ENCODE measurements at regions not wholly inside any gene's neighbourhood (a gene's known extent, or its start where the extent isn't known, plus 50 kb on each side); places are given as distances from the start of the nearest gene placed in this dataset.
"Not testable (repeated sequence)": the region's sequence is repeated elsewhere in the genome, so short reads cannot be mapped to it uniquely, and the experiment has no call there.

DNA sequence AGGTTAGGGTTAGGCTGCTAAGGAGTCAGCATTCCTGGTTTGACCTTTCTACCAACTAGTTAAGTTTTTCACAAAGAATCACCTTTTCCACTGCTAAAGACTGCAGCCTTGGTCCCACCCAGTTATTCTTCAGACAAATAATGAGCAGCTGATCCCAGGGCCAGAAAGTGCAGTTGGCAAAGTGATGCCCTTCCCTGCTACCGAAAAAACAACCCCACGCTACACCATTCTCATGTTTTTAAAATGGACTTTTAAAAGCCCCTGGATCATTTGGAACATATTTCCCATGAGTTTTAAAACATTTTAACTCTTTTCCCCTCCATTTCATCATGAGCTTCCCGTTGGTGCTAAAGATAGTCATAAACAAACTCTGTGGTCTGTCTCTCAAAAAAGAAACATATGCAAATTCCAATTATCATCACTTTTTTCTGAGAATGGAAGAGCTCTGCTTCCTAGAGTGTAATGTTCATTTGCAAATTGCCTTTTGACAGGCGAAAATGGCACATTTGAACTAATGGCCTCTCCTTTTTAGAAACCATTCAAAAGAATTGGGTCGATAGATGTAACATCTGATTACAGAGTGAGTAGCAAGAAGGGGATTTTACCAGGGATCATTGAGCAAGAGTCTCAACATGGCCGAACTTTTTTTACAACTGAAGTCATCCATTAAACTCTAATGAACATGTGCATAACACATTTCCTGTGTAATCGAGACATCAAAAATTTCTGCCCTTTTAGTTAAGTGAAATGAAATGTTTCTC, 129.3 kb upstream of the RAP1B start:
- no peak for DNase-seq

DNA sequence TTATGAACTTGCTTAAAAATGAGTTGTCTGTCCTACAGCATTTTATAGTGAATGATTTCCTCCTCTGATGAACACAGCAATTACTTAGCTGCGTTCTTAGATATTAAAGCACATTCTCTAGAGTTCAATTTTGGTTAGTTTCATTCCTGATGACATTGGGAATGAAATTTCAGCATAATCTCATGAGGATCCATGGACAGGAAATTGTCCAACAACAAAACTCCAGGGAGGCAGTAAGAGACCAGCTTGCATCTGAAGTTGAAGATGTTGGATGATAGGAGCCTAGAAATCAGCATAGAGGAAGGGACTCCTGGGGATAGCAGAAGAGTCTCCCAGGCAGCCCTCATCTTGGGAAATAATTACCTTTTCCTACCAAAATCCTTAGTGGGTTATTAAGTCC, 128.7 kb upstream of the RAP1B start:
- DNase-seq = no peak

DNA sequence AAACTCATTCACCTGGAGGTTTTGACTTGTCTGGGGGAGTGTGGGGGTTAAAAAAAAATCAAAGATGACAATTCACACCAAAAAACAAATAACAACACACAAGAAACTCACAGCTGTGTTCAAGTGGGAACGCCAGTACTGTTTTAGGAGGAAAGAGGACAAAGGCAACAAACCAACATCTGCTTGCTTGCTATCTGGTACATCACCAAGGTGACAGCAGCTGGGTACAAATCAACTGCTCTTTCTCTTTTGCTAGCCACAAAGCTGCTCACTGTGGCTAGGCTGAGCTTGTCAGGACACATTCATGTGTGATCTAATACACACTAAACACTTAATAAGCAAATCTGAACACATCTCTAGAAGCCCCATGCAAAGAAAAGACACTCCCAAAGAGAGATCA, 128.0 kb upstream of the RAP1B start:
- DNase-seq = no peak

DNA sequence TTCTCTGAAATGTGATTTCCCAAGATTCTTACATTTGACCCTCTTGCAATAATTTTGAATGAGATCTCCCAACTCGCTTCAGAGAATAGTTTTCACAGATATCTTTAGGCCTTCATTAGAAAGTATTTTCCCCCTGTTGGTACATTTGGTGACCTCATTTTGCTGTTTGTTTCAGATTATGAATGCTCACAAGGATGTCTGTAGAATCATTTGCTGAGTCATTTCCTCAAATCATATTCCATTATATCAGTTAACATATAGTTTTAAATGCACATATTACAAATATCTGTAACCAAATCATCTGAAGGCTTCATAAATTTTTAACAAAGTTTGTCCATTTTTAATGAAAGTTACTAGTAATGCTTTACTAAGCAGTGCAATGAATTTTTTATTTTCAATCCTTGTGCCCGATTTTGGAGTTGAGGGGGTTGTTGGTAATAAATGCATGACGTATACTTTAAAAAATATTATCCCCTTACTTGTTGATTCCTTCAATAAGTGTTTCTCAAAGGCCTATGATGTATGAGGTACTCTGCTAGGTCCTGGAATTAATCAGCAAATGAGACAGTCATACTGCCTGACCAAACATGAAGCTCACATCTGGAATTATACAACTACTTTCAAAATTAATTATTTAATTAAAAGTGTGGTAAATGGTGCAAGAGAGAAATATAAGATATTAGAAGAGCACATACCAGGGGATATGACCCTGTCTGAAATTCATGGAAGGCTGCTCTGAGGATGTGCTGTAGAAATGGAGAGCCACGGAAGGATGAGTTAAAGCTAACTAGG, 126.9 kb upstream of the RAP1B start:
- DNase-seq = no peak

DNA sequence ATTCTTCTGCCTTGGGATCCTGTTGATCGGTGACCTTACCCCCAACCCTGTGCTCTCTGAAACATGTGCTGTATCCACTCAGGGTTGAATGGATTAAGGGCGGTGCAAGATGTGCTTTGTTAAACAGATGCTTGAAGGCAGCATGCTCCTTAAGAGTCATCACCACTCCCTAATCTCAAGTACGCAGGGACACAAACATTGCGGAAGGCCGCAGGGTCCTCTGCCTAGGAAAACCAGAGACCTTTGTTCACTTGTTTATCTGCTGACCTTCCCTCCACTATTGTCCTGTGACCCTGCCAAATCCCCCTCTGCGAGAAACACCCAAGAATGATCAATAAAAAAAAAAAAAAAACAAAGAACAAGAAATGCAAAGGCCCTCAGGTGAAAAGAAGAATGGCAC, 126.1 kb upstream of the RAP1B start:
- not testable (repeated sequence) for DNase-seq

DNA sequence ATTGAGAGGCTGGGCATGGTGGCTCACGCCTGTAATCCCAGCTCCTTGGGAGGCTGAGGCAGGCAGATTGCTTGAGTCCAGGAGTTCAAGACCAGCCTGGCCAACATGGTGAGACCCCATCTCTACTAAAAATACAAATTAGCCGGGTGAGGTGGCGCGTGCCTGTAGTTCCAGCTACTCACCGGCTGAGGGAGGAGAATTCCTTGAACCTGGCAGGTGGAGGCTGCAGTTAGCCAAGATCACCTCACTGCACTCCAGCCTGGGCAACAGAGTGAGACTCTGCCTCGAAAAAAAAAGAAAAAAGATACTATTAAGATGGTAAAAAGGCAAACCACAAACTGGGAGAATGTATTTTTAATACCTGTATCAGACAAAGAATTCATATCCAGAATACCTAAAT, 124.2 kb upstream of the RAP1B start:
- DNase-seq = not testable (repeated sequence)

DNA sequence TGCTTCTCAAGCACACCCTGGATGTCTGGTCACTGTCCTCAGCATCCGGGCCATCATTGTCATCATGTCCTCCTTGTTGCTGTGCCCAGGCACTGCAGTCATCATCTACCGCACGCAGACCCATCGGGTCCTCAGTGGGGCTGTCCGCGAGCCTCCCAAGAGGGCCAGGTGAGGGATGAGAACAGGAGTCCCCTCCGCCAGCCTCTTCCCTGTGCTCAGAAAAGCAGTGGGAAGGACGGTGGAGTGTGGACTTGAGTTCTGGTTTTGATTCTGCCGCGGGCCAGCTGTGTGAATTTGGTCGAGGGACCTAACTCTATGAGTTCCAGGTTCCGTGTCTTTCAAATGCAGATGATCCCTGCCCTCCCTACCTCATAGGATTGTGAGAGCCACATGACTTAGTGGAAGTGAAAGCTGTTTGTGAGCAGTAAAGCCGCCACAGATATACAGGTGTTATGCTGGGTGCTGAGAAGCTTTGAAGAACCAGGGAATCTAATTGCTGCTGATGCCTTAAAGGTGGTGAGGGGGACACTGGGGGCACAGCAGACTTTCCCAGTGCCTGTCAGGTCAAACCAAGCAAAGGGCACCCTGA, 122.9 kb upstream of the RAP1B start:
- DNase-seq = no peak

DNA sequence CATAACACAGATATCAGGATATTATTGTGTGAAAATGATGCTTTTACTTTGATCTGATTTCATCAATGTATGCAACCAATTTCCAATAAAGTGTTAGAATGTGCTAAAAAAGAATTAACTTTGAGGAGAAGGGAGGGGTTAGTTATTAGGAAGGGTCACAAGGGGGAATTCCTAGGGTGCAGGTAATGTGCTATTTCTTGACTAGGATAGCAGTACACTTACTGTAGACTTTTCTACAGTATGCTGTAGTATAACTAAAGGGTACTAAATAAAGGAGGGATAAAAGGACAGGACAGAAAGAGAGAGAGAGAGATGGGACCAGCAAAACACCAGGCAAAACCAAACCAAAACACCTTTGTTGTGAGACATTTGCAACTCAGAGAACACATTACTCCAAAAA, 121.4 kb upstream of the RAP1B start:
- DNase-seq = no peak

DNA sequence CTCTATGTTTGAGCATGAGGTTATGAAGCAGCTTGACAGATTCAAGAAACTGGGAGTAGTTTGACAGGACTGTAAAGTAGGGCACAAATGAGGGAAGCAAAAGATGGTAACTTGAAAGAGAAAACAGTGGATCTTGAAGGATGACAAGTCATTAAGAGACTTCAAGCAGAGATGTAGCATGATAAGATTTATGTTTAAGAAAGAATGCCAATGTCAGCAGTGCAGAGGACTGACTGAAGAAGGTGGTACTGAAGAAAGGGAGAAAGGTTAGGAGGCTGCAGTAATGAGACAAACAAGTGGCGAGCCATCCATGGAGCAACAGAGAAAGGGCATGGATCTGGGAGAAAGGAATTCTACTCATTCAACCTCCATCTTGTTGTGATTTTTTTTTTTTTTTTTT, 120.2 kb upstream of the RAP1B start:
- DNase-seq = no peak

DNA sequence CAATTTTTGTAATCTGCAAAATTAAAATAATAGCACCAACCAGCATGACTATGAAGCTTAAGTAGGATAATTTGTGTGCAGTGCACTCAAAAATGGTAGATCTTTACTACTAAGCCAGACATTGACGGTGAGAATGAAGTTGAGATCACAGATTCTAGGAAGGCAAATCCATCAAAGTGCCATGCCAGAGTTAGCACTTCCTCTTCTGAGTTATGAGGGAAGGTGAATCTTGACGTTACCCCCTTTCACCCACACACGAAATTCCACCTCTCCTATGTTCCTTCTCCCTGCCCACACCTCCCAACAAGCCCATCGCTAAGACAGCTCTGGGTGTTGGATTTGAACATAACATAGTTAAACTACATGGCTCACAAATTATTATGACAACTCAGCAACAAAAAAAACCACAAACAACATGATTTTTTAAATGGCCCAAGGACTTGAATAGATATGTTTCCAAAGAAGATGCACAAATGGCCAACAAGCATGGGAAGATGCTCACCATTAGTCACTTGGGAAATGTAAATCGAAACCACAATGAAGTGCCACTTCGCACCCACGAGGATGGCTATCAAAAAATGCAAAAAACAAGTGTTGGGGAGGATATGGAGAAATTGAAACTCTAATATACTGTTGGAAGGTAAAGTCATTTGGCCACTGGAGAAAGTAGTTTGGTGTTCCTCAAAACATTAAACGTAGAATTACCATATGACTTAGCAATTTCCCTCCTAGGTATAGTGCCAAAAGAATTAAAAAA, 119.3 kb upstream of the RAP1B start:
- no peak for DNase-seq

DNA sequence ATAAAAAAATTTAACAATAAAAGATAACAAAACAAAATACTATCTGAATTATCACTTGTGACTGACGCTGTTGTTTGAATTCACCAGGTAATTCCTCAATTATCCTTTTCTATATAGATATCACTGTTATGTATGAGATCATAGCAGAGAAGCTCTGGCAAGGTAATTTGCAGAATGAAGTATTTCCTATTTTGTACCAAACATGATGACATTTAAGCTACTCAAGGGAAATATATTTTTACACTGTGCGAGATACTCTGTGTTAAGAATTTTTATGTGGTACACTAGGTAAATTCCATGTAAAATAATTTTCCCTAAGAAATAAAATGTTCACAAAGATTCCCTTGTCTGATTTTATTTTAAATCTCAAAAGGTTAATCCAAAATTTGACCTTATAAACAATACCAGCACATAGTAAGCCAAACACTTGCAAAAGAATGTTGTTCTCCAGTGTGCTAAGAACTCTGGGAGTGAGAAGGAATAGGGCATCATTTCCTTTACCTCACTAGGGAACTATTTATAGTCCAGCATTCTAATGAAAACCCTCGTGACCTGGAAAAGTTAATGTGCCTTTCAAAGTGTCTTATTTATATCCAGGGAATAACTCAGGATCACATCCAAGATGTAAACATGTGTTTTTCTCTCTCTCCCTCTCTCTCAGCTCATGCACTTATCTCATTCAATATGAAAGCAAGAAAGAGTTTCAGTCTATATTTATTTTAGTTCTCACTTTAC, 115.2 kb upstream of the RAP1B start:
- no peak for DNase-seq

DNA sequence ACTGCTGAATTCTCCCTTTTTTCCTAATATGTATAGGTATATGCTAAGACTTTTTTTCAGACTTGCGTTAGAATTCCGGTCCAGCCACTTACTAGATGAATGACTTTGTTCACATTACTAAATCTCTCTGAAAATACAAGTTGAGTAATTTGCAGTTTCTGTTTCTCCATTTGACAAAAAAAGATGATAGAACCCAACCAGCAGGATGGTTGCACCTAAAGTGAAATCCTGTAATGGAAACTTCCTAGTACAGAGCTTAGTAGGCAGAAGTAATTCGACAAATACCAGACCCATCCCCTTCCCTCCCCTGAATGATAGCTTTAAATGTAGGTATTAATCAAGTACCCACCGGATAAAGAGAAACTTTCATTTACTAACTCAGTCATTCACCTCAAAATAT, 113.6 kb upstream of the RAP1B start:
- no peak for DNase-seq

DNA sequence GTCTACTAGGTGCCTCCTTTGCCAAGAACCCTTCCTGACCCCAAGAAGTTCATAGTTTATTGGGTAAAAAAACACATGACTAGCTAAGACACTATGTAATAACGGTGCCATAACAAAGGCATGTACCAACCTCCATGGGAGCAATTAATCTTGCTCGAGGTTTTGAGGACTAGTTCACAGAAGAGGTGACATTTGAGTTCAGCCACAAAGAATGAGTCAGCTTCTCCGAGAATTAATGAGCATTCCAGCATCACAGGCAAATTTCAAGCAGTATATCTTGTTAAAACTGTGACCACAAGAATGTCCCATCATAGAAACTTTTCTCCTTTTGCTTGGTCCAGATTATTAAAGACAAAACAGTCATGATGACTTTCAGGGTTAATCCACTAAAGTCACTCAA, 113.0 kb upstream of the RAP1B start:
- DNase-seq = no peak

DNA sequence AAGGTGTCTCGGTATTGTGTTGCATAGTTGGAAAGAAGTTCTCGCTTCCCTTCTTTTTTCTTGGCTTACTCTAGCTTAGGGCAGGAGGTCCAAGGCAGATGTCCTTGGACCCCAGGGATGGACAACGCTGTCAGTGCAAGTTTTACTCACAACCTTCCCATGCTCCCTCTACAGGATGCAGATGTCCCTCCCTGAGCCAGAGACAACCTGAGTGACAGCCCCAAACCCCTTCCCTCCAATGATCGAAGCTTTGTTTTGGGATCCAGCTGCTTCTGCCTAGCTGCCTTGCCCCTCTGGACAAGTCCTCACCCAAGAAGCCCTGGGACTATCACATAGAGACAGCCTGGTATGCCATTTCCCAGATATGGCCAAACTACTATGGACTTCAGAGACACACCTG, 112.0 kb upstream of the RAP1B start:
- no peak for DNase-seq

DNA sequence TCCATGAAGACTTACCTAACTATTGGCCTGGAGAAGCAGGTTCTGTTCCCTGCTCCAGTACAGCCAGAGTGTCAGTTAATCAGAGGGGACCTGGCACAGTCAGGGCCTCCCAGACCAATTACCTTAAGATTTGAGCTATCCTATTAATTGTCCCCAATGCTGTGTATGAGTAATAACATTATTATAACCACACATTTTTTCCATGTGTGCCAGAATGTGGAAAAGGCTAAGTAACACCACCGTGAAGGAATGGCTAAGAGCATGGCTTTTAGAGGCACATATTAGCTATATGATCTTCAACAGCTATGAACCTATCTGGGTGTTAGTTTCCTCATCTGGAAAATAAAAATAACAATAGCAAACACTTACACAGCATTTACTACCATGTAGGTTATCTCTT, 111.1 kb upstream of the RAP1B start:
- DNase-seq = no peak

DNA sequence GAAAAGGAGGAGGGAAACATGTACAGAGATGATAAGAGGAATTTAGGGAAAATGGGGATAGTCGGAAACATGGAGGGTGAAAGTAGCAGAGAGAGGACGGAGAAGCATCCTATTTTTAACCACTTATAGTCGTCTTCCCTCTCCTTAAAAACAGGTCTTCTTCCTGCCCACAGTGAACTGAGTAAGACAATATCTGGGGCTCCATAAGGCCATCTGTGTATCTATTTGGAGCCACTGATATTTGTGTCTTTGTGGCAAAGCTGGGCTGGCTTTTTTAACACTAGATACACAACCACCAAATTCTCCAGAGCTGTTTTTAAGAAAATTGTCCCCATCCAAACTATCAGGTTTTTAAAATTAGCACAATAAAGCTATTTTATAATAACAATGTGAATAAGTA, 109.5 kb upstream of the RAP1B start:
- DNase-seq = no peak

DNA sequence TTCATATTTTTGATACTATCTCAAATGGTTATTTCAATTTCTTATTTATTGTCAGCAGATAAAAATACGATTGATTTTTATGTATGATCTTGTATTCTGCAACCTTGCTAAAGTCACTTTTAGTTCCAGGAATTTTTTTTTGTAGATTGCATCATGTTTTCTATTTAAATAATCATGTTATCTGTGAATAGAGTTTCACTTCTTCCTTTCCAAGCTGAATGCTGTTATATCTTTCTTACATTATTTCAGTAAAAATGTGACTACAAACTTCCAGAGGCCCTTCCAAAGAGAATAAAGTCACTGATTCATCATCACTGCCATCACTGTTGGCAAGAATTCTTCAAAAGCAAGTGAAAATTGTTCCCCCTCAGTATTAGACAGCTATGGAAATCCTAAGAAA, 104.7 kb upstream of the RAP1B start:
- DNase-seq = no peak

DNA sequence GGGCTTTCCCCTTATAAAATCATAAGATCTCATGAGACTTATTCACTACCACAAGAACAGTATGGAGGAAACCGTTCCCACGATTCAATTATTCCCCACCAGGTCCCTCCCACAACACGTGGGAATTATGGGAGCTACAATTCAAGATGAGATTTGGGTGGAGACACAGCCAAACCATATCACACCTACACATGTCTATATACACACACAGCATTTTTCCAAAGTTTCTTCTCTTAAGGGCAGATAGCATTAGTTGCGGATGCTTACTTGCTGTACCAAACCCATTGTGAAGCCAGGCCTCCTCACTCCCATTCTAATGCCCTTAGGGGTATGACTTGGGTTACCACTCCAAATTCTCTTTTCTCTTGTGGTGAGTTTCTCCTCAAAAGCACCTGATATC, 104.1 kb upstream of the RAP1B start:
- DNase-seq = no peak

DNA sequence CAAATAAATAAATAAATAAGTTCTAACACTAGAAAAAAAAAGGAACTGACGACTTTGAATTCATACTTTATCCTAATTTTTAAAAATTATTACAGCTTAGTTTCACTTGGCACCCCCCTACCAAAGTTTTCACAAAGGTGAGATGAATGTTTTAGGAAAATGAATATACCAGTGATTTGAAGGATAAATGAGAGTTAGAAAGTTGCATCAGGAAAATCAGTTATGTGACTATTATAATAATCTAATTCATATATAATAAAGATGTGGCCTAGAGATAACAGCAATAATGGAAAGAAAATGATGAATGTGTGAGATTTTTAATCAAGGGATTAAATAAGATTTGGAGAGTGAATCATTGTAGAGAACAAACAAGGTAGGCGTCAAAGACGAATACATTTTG, 103.0 kb upstream of the RAP1B start:
- DNase-seq = no peak

DNA sequence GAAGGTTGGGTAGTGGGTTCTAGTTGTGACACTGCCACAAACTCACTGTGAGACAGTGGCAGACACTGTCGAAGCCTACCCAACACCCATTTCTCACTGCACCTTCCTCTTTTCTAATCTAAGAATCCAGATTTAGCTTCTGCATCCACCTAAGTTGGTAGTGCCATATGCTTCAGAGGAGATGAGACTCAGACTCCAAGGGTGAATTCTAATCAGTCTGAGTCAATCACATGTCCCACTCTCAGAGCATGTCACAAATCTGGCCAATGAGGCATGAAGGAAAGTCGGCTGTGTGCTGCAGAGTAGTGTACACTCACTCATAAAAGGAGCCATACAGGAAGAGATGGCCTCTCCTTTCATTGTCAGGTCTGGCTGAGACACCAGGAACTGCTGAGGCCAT, 102.1 kb upstream of the RAP1B start:
- no peak for DNase-seq

DNA sequence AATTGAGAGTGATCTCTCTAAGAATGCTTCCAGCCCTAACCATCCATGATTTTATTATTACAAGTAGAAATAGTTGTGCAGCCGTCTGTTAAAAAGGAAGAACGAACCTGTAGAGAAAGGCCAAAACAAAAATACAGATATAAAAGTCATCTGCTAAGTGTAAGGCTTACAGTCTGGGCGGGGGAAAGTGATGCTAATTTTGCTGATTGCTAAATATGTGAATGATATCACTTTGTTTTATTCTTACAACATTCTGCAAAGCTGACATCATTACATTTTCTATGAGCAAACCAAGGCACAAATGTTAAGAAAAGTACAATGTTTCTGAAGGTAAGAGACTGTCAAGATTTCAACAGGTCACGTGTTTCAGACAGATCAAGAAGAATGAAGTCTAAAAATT, 101.5 kb upstream of the RAP1B start:
- DNase-seq = no peak

DNA sequence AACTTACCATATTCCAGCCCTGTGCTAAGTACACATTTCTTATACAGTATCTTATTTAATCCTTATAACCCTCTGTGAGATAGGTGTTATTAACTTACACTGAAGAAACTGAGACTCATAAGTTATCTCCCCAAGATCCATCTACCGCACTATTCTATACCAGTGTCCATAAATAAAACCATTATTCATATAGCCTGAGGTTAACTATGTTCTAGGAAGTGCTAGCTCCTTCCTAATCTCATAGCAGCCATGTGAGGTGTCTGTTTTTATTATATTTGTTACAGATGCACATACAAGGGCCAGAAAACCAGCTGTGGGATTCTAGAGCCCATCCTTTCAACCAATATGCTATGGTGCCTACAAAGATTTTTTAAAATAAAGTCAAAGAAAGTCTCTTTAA, 100.3 kb upstream of the RAP1B start:
- no peak for DNase-seq
